Stomach (tissue), 8 donors: ENCODE measurements at regions not wholly inside any gene's neighbourhood (a gene's known extent, or its start where the extent isn't known, plus 50 kb on each side); places are given as distances from the start of the nearest gene placed in this dataset.

ENCODE experiments used
- DNase-seq, 2 donors: peaks; one replicate each; pipeline versions ENCODE4 v3.0.0 to v3.0.0-alpha.2; 2013 to 2019
- H3K27ac ChIP-seq, 5 donors: fragments of 200-600 bp in 4 of 5; sonication (generic) in 4 of 5; one replicate each; pipeline ENCODE4 v1.5.1; 2013 to 2019; ENCODE audit warnings: mild to moderate bottlenecking in 1 of 5, moderate library complexity in 1 of 5
- H3K27me3 ChIP-seq, 3 donors: fragments of 200-600 bp; sonication (generic); one replicate each; pipeline ENCODE4 v1.5.1; 2017 to 2019; ENCODE audit warnings: mixed run types in 1 of 3
- H3K36me3 ChIP-seq, 4 donors: fragments of 200-600 bp; sonication (generic); 1 replicate in 3 of 4; 2 replicates in 1 of 4; pipeline ENCODE4 v1.5.1; 2016 to 2019
- H3K4me1 ChIP-seq, 4 donors: fragments of 200-600 bp; sonication (generic); one replicate each; pipeline ENCODE4 v1.5.1; 2016 to 2019
- H3K4me3 ChIP-seq, 4 donors: fragments of 200-600 bp; sonication (generic) in 3 of 4; one replicate each; pipeline ENCODE4 v1.5.1; 2016 to 2019; ENCODE audit warnings: mild to moderate bottlenecking in 1 of 4
- H3K9me3 ChIP-seq, 4 donors: fragments of 200-600 bp; sonication (generic); one replicate each; pipeline ENCODE4 v1.5.1; 2016 to 2019
- EP300 ChIP-seq: sonication (generic); formaldehyde crosslinking; IDR thresholded peaks from one replicate; pipeline ENCODE4 v1.6.1; 2017; ENCODE audit warnings: antibody characterized with exemption
- POLR2A ChIP-seq, 4 donors: fragments of 450-650 bp; IDR thresholded peaks; one replicate each; pipeline ENCODE4 v1.6.1; 2016; ENCODE audit warnings: antibody characterized with exemption in 4 of 4, control low read depth in 2 of 4, mild to moderate bottlenecking in 1 of 4, moderate library complexity in 1 of 4
- POLR2AphosphoS5 ChIP-seq, 3 donors: sonication (generic); formaldehyde crosslinking; IDR thresholded peaks; one replicate each; pipeline ENCODE4 v1.6.1; 2016; ENCODE audit warnings: antibody characterized with exemption in 3 of 3
- WGBS, 5 donors: extraction: QIAGEN DNeasy Blood & Tissue Kit in 3 of 5; methylation state at CpG; one replicate each; pipeline versions ENCODE4 v1.1.5 to v1.1.7; 2013 to 2018; 5-methylcytosine and 5-hydroxymethylcytosine counted together
- intact Hi-C: fragments of 100-400 bp; cut with DNase I; formaldehyde crosslinking; loops from one replicate; pipeline ENCODE4 v1.15.1; 2023; ENCODE audit warnings: low total_unique reads
- small RNA-seq, 4 donors: library from RNA; depleted of rRNA; stranded (forward); fragments of <200 nt; gene quantifications; one replicate each; pipeline ENCODE3, GENCODE V24; 2016
- TF ChIP-seq, protein P1 (sequence below), 7 experiments: fragments of 450-650 bp in 4 of 7; fragments of 200-600 bp in 3 of 7; sonication (generic) in 3 of 7; IDR thresholded peaks; one replicate each; pipeline ENCODE4 v1.5.1; 2016 to 2019; ENCODE audit warnings: antibody characterized with exemption in 7 of 7, control low read depth in 2 of 7, mild to moderate bottlenecking in 1 of 7
- donor health status: healthy with polysubstance abuse.
- donor health status: Bipolar disorder and iron deficiency.
- donor health status: healthy.

- intact Hi-C loops, result no loop called here
- H3K36me3 ChIP-seq, result no peaks in the 10 kb centered on the region
- H3K27ac ChIP-seq, result no peak overlapping the region
- H3K9me3 ChIP-seq, result peaks cover 0 to 20% (median 9%) of the 10 kb centered on the region in 4 donors
- H3K4me1 ChIP-seq, result no peaks in the 10 kb centered on the region
- no peaks in the 10 kb centered on the region for H3K27me3 ChIP-seq
- H3K4me3 ChIP-seq, result no peak overlapping the region
- TF ChIP-seq POLR2A (IDR thresholded peaks at IDR 0.05) (no peak), POLR2AphosphoS5 (IDR thresholded peaks at IDR 0.05) (no peak), EP300 (no peak)
- TF ChIP-seq, protein P1, sequence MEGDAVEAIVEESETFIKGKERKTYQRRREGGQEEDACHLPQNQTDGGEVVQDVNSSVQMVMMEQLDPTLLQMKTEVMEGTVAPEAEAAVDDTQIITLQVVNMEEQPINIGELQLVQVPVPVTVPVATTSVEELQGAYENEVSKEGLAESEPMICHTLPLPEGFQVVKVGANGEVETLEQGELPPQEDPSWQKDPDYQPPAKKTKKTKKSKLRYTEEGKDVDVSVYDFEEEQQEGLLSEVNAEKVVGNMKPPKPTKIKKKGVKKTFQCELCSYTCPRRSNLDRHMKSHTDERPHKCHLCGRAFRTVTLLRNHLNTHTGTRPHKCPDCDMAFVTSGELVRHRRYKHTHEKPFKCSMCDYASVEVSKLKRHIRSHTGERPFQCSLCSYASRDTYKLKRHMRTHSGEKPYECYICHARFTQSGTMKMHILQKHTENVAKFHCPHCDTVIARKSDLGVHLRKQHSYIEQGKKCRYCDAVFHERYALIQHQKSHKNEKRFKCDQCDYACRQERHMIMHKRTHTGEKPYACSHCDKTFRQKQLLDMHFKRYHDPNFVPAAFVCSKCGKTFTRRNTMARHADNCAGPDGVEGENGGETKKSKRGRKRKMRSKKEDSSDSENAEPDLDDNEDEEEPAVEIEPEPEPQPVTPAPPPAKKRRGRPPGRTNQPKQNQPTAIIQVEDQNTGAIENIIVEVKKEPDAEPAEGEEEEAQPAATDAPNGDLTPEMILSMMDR (IDR thresholded peaks at IDR 0.05), result no peak
- DNase-seq, result no peak
- 91 to 96% (median 95%) methylated on average over 2 of the region's 2 CpGs for WGBS, 5 donors
Observed at GRCh38 chr18:75480487-75480886, 53.0 kb upstream of the SMIM21 start.

DNA sequence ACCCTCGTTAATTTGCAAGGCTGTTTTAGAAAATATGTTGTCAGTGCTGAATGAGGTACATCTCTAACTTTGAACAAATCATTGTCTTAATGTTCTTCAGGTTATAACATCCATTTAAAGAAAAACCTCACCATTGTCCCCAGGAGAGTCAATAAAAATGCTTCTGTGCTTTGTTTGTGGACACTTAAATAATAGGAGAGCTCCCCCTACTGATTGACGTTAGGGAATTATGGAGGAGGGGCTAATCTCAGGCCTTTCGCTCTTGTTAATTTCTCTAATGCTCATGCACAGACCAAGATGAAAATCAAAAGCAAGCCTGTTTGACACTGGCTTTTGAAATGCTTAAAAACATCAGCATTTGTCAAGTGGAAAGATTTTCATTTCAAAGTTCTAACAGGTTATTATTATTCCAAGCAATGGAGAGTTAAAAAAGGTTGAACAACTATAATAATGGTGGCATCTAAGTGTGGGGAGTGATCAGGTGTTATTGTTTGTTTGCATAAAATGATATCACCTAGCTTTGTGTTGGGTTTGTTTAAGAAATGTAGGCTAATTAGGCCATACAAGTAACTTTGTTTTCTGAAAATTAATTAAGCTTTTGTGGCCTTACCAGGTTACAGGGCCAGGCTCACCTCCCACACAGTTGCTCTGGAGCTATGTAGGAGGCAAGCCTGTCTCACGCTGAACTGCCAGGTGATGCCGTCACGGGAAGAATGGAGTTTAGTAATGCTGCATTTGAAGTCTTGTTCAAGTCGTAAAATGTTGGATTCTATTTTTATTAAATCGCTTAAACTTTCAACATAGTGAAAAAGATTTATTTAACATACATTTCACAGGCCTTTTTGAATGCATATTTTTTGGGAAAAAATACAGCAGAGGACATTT, 51.7 kb upstream of the SMIM21 start:
- WGBS, 5 donors, result 62 to 66% (median 64%) methylated on average over 8 of the region's 8 CpGs

DNA sequence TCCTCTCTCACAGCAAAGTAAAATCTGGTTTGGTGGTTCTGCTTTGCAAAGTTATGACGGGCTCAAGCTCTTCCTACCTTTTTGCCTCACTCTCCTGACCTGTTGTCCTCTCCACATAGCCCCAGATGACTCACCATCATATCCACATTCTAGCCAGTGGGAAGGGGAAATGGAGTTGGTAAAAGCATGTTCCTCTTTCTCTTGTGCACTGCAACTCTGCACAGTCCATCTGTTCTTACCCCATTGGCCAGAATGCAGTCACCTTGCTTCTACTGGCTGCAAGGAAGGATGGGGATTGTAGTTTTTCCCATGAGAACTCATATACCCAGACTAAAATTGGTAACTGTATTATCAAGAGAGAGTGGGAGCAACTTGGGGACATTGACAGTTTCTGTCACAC, 50.4 kb upstream of the SMIM21 start:
- H3K4me1 ChIP-seq, result no peaks in the 10 kb centered on the region
- no peak overlapping the region for H3K4me3 ChIP-seq
- DNase-seq, result no peak
- H3K27me3 ChIP-seq, result no peaks in the 10 kb centered on the region
- H3K36me3 ChIP-seq, result no peaks in the 10 kb centered on the region
- WGBS, 5 donors, result 65 to 84% (median 71%) methylated on average over 1 of the region's 1 CpG
- peaks cover 0 to 9% (median 0%) of the 10 kb centered on the region in 4 donors for H3K9me3 ChIP-seq
- intact Hi-C loops, result no loop called here
- no peak overlapping the region for H3K27ac ChIP-seq
- TF ChIP-seq EP300, result no peak
- TF ChIP-seq POLR2AphosphoS5 (IDR thresholded peaks at IDR 0.05), result no peak
- TF ChIP-seq, protein P1 (IDR thresholded peaks at IDR 0.05), result no peak
- TF ChIP-seq POLR2A (IDR thresholded peaks at IDR 0.05), result no peak

More for the DNA sequence above, 51.7 kb upstream of the SMIM21 start:
- no peaks in the 10 kb centered on the region for H3K36me3 ChIP-seq
- H3K4me1 ChIP-seq, result no peaks in the 10 kb centered on the region
- no peaks in the 10 kb centered on the region for H3K27me3 ChIP-seq
- peaks cover 0 to 20% (median 9%) of the 10 kb centered on the region in 4 donors for H3K9me3 ChIP-seq
- no peak overlapping the region for H3K4me3 ChIP-seq
- intact Hi-C loops, result no loop called here
- peak in 1 of 2 donors; percentile 79 for DNase-seq
- TF ChIP-seq, protein P1 (IDR thresholded peaks at IDR 0.05), result peak in 3 of 7 experiments; percentile 34 to 58 (median 53)
- TF ChIP-seq POLR2AphosphoS5 (IDR thresholded peaks at IDR 0.05) (no peak), POLR2A (IDR thresholded peaks at IDR 0.05) (no peak), EP300 (no peak)
- no peak overlapping the region for H3K27ac ChIP-seq

Small RNA genes lying in the stretch of these regions (small RNA-seq; reads per million reads assigned to genes)
- gene AC021506.2, result 0 reads per million in 4 donors
